ENCODE measurements at regions not wholly inside any gene's neighbourhood (a gene's known extent, or its start where the extent isn't known, plus 50 kb on each side); places are given as distances from the start of the nearest gene placed in this dataset.
"Not testable (repeated sequence)": the region's sequence is repeated elsewhere in the genome, so short reads cannot be mapped to it uniquely, and the experiment has no call there.

GRCh38 chr10:117457071-117457810 lies 82.0 kb upstream of the PDZD8 start:
- DNase-seq: no peak

- DNase-seq: no peak
Observed at GRCh38 chr10:117455346-117455745, 80.1 kb upstream of the PDZD8 start.

GRCh38 chr10:117454502-117454901 lies 79.3 kb upstream of the PDZD8 start:
- no peak for DNase-seq

- DNase-seq: not testable (repeated sequence)
Observed at GRCh38 chr10:117453484-117453883, 78.2 kb upstream of the PDZD8 start.

- no peak for DNase-seq
Observed at GRCh38 chr10:117450940-117451339, 75.7 kb upstream of the PDZD8 start.

- no peak for DNase-seq
Observed at GRCh38 chr10:117449636-117450035, 74.4 kb upstream of the PDZD8 start.

- no peak for DNase-seq
Observed at GRCh38 chr10:117448802-117449201, 73.6 kb upstream of the PDZD8 start.

- DNase-seq: no peak
Observed at GRCh38 chr10:117445992-117446391, 70.8 kb upstream of the PDZD8 start.

GRCh38 chr10:117444497-117445040 lies 69.3 kb upstream of the PDZD8 start:
- no peak for DNase-seq

GRCh38 chr10:117443686-117444041 lies 68.4 kb upstream of the PDZD8 start:
- DNase-seq: no peak

- DNase-seq: peak; percentile 72
Observed at GRCh38 chr10:117442944-117443685, 67.9 kb upstream of the PDZD8 start.

GRCh38 chr10:117442521-117442920 lies 67.3 kb upstream of the PDZD8 start:
- DNase-seq: no peak

GRCh38 chr10:117441812-117442443 lies 66.7 kb upstream of the PDZD8 start:
- DNase-seq: no peak

GRCh38 chr10:117441361-117441760 lies 66.1 kb upstream of the PDZD8 start:
- no peak for DNase-seq

- DNase-seq: no peak
Observed at GRCh38 chr10:117439243-117439912, 64.1 kb upstream of the PDZD8 start.

GRCh38 chr10:117432866-117433265 lies 57.6 kb upstream of the PDZD8 start:
- DNase-seq: no peak

GRCh38 chr10:117431160-117431559 lies 55.9 kb upstream of the PDZD8 start:
- no peak for DNase-seq

- DNase-seq: not testable (repeated sequence)
Observed at GRCh38 chr10:117430535-117430934, 55.3 kb upstream of the PDZD8 start.

GRCh38 chr10:117429643-117430265 lies 54.5 kb upstream of the PDZD8 start:
- DNase-seq: no peak

GRCh38 chr10:117427356-117427755 lies 52.1 kb upstream of the PDZD8 start:
- no peak for DNase-seq

GRCh38 chr10:117425974-117426566 lies 50.8 kb upstream of the PDZD8 start:
- no peak for DNase-seq

Measured in stimulated activated CD4-positive, alpha-beta T cell treated with anti-CD3 and anti-CD28 coated beads, Interleukin-15, amount 100 ng/mL, for 24 hours (primary cell).